ENCODE measurements at regions not wholly inside any gene's neighbourhood (a gene's known extent, or its start where the extent isn't known, plus 50 kb on each side); places are given as distances from the start of the nearest gene placed in this dataset.

GRCh38 chr3:64393193-64393592, 167.9 kb upstream of the PRICKLE2 start:
- H3K4me1 ChIP-seq = no peaks in the 10 kb centered on the region
- DNase-seq (ENCODE audit: low spot score in 2 of 2) = no peak
- 98% methylated on average over 5 of the region's 5 CpGs for WGBS
- no peaks in the 10 kb centered on the region for H3K27me3 ChIP-seq
- no peaks in the 10 kb centered on the region for H3K36me3 ChIP-seq
- H3K27ac ChIP-seq = no peak overlapping the region
- no peak for TF ChIP-seq POLR2AphosphoS5 (IDR thresholded peaks at IDR 0.05)
- TF ChIP-seq CTCF (IDR thresholded peaks at IDR 0.05) = no peak
- no peak for TF ChIP-seq EP300 (IDR thresholded peaks at IDR 0.05)
- no peak for TF ChIP-seq POLR2A (IDR thresholded peaks at IDR 0.05)
- no peak overlapping the region for H3K4me3 ChIP-seq
- H3K9me3 ChIP-seq = no peaks in the 10 kb centered on the region

- no peaks in the 10 kb centered on the region for H3K9me3 ChIP-seq
- DNase-seq (ENCODE audit: low spot score in 2 of 2) = no peak
- WGBS = 82% methylated on average over 6 of the region's 6 CpGs
- no peaks in the 10 kb centered on the region for H3K27me3 ChIP-seq
- H3K27ac ChIP-seq = no peak overlapping the region
- TF ChIP-seq EP300 (IDR thresholded peaks at IDR 0.05) = no peak
- no peak for TF ChIP-seq CTCF (IDR thresholded peaks at IDR 0.05)
- no peak for TF ChIP-seq POLR2A (IDR thresholded peaks at IDR 0.05)
- no peak for TF ChIP-seq POLR2AphosphoS5 (IDR thresholded peaks at IDR 0.05)
- H3K4me1 ChIP-seq = no peaks in the 10 kb centered on the region
- H3K36me3 ChIP-seq = no peaks in the 10 kb centered on the region
- no peak overlapping the region for H3K4me3 ChIP-seq
These were observed 166.7 kb upstream of the PRICKLE2 start for GRCh38 chr3:64392001-64392400.

GRCh38 chr3:64390893-64391292, 165.6 kb upstream of the PRICKLE2 start:
- H3K9me3 ChIP-seq = no peaks in the 10 kb centered on the region
- H3K27me3 ChIP-seq = no peaks in the 10 kb centered on the region
- H3K27ac ChIP-seq = no peak overlapping the region
- H3K4me3 ChIP-seq = no peak overlapping the region
- TF ChIP-seq POLR2AphosphoS5 (IDR thresholded peaks at IDR 0.05) (no peak), CTCF (IDR thresholded peaks at IDR 0.05) (no peak), POLR2A (IDR thresholded peaks at IDR 0.05) (no peak), EP300 (IDR thresholded peaks at IDR 0.05) (no peak)
- no peaks in the 10 kb centered on the region for H3K36me3 ChIP-seq
- H3K4me1 ChIP-seq = no peaks in the 10 kb centered on the region
- DNase-seq (ENCODE audit: low spot score in 2 of 2) = no peak

- WGBS = 69% methylated on average over 4 of the region's 4 CpGs
- no peak overlapping the region for H3K4me3 ChIP-seq
- no peaks in the 10 kb centered on the region for H3K4me1 ChIP-seq
- no peak overlapping the region for H3K27ac ChIP-seq
- TF ChIP-seq EP300 (IDR thresholded peaks at IDR 0.05) = no peak
- TF ChIP-seq POLR2A (IDR thresholded peaks at IDR 0.05) = no peak
- TF ChIP-seq CTCF (IDR thresholded peaks at IDR 0.05) = no peak
- TF ChIP-seq POLR2AphosphoS5 (IDR thresholded peaks at IDR 0.05) = no peak
- H3K36me3 ChIP-seq = no peaks in the 10 kb centered on the region
- no peaks in the 10 kb centered on the region for H3K9me3 ChIP-seq
- H3K27me3 ChIP-seq = no peaks in the 10 kb centered on the region
- no peak for DNase-seq (ENCODE audit: low spot score in 2 of 2)
These were observed 163.6 kb upstream of the PRICKLE2 start for GRCh38 chr3:64388886-64389285.

- 92% methylated on average over 4 of the region's 4 CpGs for WGBS
- DNase-seq (ENCODE audit: low spot score in 2 of 2) = no peak
- Histone ChIP-seq H3K4me1 (no peaks in the 10 kb centered on the region), H3K9me3 (no peaks in the 10 kb centered on the region), H3K36me3 (no peaks in the 10 kb centered on the region), H3K4me3 (no peak overlapping the region), H3K27me3 (no peaks in the 10 kb centered on the region), H3K27ac (no peak overlapping the region)
- TF ChIP-seq CTCF (IDR thresholded peaks at IDR 0.05) = no peak
- TF ChIP-seq POLR2A (IDR thresholded peaks at IDR 0.05) = no peak
- TF ChIP-seq EP300 (IDR thresholded peaks at IDR 0.05) = no peak
- TF ChIP-seq POLR2AphosphoS5 (IDR thresholded peaks at IDR 0.05) = no peak
These were observed 162.4 kb upstream of the PRICKLE2 start for GRCh38 chr3:64387688-64388087.
